Neural cell (in vitro differentiated cells): ENCODE measurements at regions not wholly inside any gene's neighbourhood (a gene's known extent, or its start where the extent isn't known, plus 50 kb on each side); places are given as distances from the start of the nearest gene placed in this dataset.
"Not testable (repeated sequence)": the region's sequence is repeated elsewhere in the genome, so short reads cannot be mapped to it uniquely, and the experiment has no call there.

ENCODE experiments used
- H2AFZ ChIP-seq: fragments of 200-600, 300-800 bp; sonication (generic), shearing (Covaris generic); 2 replicates; pipeline ENCODE4 v1.6.0; 2014; ENCODE audit warnings: low read depth, mild to moderate bottlenecking, antibody characterized with exemption, low read length, moderate library complexity
- H3F3A ChIP-seq: fragments of 200-600 bp; shearing (Covaris generic); 2 replicates; pipeline ENCODE4 v1.6.1; 2016; ENCODE audit warnings: mild to moderate bottlenecking, moderate library complexity, mixed read lengths, antibody characterized with exemption, low read length; ENCODE audit not compliant: insufficient read depth, poor library complexity, severe bottlenecking
- H3K27ac ChIP-seq: fragments of 200-600, 300-800 bp; sonication (generic), shearing (Covaris generic); 2 replicates; pipeline ENCODE4 v1.5.1; 2014; ENCODE audit warnings: mild to moderate bottlenecking, low read length, moderate library complexity
- H3K27me3 ChIP-seq: fragments of 300-800, 200-600 bp; sonication (generic), shearing (Covaris generic); 2 replicates; pipeline ENCODE4 v1.6.0; 2014; ENCODE audit warnings: mild to moderate bottlenecking, low read depth, low read length, moderate library complexity; ENCODE audit not compliant: insufficient read depth
- H3K36me3 ChIP-seq: fragments of 300-800, 200-600 bp; sonication (generic), shearing (Covaris generic); 2 replicates; pipeline ENCODE4 v1.5.1; 2014; ENCODE audit warnings: mild to moderate bottlenecking, antibody characterized with exemption, low read length, moderate library complexity; ENCODE audit not compliant: insufficient read depth
- H3K4me2 ChIP-seq: fragments of 300-800, 200-600 bp; sonication (generic), shearing (Covaris generic); 2 replicates; pipeline ENCODE4 v1.6.0; 2014; ENCODE audit warnings: mild to moderate bottlenecking, low read length
- H3K4me3 ChIP-seq: fragments of 300-800, 200-600 bp; sonication (generic), shearing (Covaris generic); 2 replicates; pipeline ENCODE4 v1.5.1; 2014; ENCODE audit warnings: mild to moderate bottlenecking, low read length, moderate library complexity
- H3K79me2 ChIP-seq: fragments of 200-600 bp; shearing (Covaris generic); replicated peaks from 2 replicates; pipeline ENCODE4 v1.6.0; 2014; ENCODE audit warnings: mild to moderate bottlenecking, low read length, moderate library complexity; ENCODE audit not compliant: insufficient read depth
- H3K9ac ChIP-seq: fragments of 300-800, 200-600 bp; sonication (generic), shearing (Covaris generic); 2 replicates; pipeline ENCODE4 v1.6.1; 2016; ENCODE audit warnings: mild to moderate bottlenecking, low read length, mixed read lengths
- H3K9me2 ChIP-seq: fragments of 200-600 bp; shearing (Covaris generic); 2 replicates; pipeline ENCODE4 v1.6.1; 2016; ENCODE audit warnings: mild to moderate bottlenecking, low read length, mixed read lengths; ENCODE audit not compliant: insufficient read depth
- H3K9me3 ChIP-seq: fragments of 200-600, 300-800 bp; sonication (generic), shearing (Covaris generic); 2 replicates; pipeline ENCODE4 v1.6.1; 2016; ENCODE audit warnings: mild to moderate bottlenecking, mixed run types, low read length, moderate library complexity, mixed read lengths
- H4K20me1 ChIP-seq: fragments of 200-600 bp; shearing (Covaris generic); 2 replicates; pipeline ENCODE4 v1.6.1; 2016; ENCODE audit warnings: mild to moderate bottlenecking, mixed run types; ENCODE audit not compliant: insufficient read depth
- CTCF ChIP-seq: fragments of 450-650 bp; IDR thresholded peaks from 2 replicates; pipeline ENCODE4 v1.5.1; 2014; ENCODE audit warnings: antibody characterized with exemption, mild to moderate bottlenecking, moderate library complexity; ENCODE audit not compliant: poor library complexity, severe bottlenecking
- POLR2AphosphoS5 ChIP-seq: IDR thresholded peaks from 2 replicates; pipeline ENCODE4 v1.6.1; 2012
- RAD21 ChIP-seq: fragments of 450-650 bp; conservative IDR thresholded peaks from 2 replicates; pipeline ENCODE4 v1.6.1; 2014; ENCODE audit warnings: antibody characterized with exemption, mild to moderate bottlenecking, moderate library complexity
- REST ChIP-seq: IDR thresholded peaks from 2 replicates; pipeline ENCODE4 v1.6.1; 2012; ENCODE audit warnings: borderline replicate concordance
- SMC3 ChIP-seq: fragments of 450-650 bp; conservative IDR thresholded peaks from 2 replicates; pipeline ENCODE4 v1.6.1; 2014; ENCODE audit warnings: antibody characterized with exemption, mild to moderate bottlenecking, moderate library complexity; ENCODE audit not compliant: poor library complexity
- TAF1 ChIP-seq: IDR thresholded peaks from 2 replicates; pipeline ENCODE4 v1.6.1; 2012; ENCODE audit warnings: low read depth

GRCh38 chr7:32663805-32664211, 168.5 kb downstream of the AVL9 start:
- not testable (repeated sequence) for H3K4me3 ChIP-seq, H4K20me1 ChIP-seq, H3K36me3 ChIP-seq, H3K9ac ChIP-seq, H3K9me2 ChIP-seq, H3K79me2 ChIP-seq, H3K27me3 ChIP-seq, H3K9me3 ChIP-seq, H3F3A ChIP-seq, H2AFZ ChIP-seq, H3K27ac ChIP-seq, H3K4me2 ChIP-seq

GRCh38 chr7:32662509-32662908, 167.2 kb downstream of the AVL9 start:
- H3K36me3 ChIP-seq, H3K79me2 ChIP-seq, H3K27me3 ChIP-seq, H3K27ac ChIP-seq, H4K20me1 ChIP-seq, H3K4me3 ChIP-seq, H3F3A ChIP-seq, H2AFZ ChIP-seq, H3K9me2 ChIP-seq, H3K4me2 ChIP-seq, H3K9me3 ChIP-seq, H3K9ac ChIP-seq: not testable (repeated sequence)

- H3K79me2 ChIP-seq, result no peaks in the 10 kb centered on the region
- no peaks in the 10 kb centered on the region for H4K20me1 ChIP-seq
- no peaks in the 10 kb centered on the region for H3K36me3 ChIP-seq
- H3K9me3 ChIP-seq, result no peaks in the 10 kb centered on the region
- H3K4me3 ChIP-seq, result no peak overlapping the region
- H3K4me2 ChIP-seq, result no peak overlapping the region
- H2AFZ ChIP-seq, result no peak overlapping the region
- no peaks in the 10 kb centered on the region for H3K27me3 ChIP-seq
- TF ChIP-seq RAD21 (no peak), POLR2AphosphoS5 (no peak), SMC3 (no peak), REST (no peak), CTCF (no peak)
- no peaks in the 10 kb centered on the region for H3K9me2 ChIP-seq
- H3F3A ChIP-seq, result no peaks in the 10 kb centered on the region
- no peak overlapping the region for H3K9ac ChIP-seq
- no peak overlapping the region for H3K27ac ChIP-seq
These were observed 166.6 kb downstream of the AVL9 start for GRCh38 chr7:32661929-32662328.

DNA sequence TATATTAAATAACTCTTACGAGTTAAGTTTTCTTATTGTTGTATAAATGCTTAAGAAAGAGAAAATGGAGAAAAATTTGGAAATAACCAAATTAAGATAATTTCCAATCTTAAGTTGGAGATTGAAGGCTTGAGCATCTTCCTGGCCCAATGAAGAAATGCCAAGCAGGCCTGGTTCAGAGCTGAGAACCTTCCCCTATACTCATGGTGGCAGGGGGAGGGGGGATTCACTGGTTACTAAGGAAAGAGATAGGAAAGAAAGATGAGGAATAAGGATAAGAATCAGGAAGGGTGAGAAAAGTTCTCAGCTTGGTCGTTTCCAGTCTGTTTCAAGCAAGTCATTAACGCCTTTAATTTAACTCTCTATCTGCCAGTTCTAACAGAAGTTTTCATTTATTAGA, 166.2 kb downstream of the AVL9 start:
- Histone ChIP-seq H3K4me2 (no peak overlapping the region), H4K20me1 (no peaks in the 10 kb centered on the region), H3K36me3 (no peaks in the 10 kb centered on the region), H3K9ac (no peak overlapping the region), H2AFZ (no peak overlapping the region), H3K9me2 (no peaks in the 10 kb centered on the region), H3K9me3 (no peaks in the 10 kb centered on the region), H3K4me3 (no peak overlapping the region), H3K27ac (no peak overlapping the region), H3K27me3 (no peaks in the 10 kb centered on the region), H3K79me2 (no peaks in the 10 kb centered on the region), H3F3A (no peaks in the 10 kb centered on the region)
- TF ChIP-seq CTCF (no peak), TAF1 (no peak)
